NCI-H2171 (cell line): ENCODE measurements at regions not wholly inside any gene's neighbourhood (a gene's known extent, or its start where the extent isn't known, plus 50 kb on each side); places are given as distances from the start of the nearest gene placed in this dataset.

ENCODE experiments used
- DNase-seq: peaks from one replicate; lab custom pipeline; 2025; lab: John Stamatoyannopoulos, UW

DNA sequence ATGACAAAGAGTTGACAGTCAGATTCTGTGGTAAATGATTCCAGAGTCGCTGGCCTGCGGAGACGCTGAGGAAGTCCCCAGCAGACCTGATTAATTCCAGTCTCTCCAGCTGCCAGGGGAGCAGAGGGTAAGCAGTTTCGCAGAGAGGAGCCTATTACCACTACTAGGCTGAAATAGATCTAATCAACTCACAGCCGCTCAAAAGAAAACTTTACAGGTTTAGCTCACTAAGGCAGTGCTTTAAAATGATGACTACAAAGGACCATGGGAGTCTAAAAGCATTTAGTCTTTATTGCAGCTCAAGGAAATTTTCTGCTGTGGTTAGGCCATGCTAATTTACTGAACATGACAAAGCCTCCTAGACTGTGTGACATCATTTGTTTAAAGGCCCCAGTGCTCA is 445.6 kb upstream of the POU3F3 start:
- no peak for DNase-seq

GRCh38 chr2:104410136-104410535 is 443.8 kb upstream of the POU3F3 start:
- no peak for DNase-seq

DNA sequence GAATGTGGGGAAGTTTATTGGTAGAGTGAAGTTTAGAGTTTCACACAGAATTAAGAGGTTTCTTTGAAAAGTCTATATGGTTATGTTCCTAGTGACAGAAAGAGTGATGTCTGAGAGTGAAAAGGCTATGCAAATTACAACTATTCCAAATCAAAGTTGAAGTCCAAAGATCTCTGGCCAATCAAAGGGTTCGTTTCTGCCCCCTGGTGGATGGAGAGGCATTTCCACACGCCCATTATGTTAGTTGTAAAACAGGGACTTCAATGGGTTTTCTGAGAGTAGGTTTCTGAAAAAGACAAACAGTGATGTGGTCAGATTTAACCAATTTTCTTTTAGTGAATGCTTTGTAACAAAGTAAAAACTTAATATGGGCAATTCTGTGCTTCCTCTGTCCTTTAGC is 441.5 kb upstream of the POU3F3 start:
- DNase-seq = no peak

DNA sequence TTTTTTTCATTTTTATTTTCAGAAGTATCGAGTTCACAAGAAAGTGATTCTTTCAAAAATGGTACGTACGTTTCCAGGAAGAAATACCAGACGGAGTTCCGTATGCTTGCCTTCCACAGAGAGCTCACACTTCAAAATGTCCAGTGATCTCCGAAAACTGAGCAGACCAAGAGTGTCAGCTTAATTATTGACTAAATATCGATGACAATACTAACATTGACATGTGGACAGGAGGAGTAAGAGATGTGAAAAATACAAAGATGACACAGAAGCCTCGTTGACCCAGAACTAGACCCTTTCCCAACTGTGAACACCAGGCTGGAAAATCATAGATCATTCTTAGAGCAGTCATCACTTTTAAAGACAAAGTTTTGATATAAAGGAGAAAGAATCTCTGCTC is 440.0 kb upstream of the POU3F3 start:
- no peak for DNase-seq

- no peak for DNase-seq
Observed at GRCh38 chr2:104415284-104415683, 438.6 kb upstream of the POU3F3 start.

DNA sequence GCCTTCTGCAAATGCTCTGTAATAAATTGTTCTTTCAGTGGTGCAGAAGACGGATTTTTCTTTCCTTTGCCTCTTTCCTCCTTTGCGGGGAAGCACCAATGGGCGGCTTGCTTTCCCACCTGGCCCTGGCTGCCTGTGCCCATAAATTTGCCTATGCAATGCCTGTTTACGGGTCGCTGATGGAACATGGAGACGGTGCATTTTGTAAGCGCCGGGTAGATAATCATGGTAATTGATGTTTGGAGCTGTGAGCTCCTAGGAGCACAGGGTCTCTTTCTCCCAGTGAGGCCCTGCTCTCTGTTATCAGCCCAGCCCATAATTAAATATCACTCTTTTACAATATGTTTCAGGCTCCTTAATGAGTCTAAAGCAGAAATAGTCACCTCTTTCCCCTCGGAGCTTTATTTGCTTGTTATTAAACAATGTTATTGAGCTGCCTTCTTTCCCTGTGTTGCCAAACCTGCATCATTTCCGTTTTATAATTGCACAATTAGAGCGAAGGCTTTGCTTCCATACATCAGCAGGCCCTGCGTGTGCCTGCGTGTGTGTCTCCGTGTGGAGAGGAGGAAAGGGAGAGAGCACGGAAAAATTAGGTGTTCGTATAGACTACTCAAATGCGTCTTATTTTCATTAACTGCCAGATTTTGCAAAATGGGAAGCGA is 437.4 kb upstream of the POU3F3 start:
- no peak for DNase-seq

DNA sequence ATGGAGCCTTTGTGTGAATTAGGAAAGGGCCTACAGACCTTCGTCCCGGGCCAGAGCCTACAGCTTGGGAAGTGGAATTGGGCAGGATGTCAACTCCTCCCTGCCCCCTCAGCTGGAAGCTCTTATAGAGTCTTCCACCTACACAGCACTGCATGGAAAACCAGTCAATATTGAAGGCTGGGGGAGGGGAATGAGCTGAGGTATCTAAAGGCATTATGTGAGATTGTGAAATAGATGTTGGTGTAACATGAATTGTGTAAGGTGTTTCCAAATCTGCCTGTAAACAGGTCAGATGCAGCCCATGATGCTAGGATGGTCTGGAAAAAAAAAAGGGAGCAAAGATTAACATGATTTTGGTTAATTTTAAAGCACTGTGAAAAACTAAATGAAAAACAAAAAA is 433.5 kb upstream of the POU3F3 start:
- no peak for DNase-seq

DNA sequence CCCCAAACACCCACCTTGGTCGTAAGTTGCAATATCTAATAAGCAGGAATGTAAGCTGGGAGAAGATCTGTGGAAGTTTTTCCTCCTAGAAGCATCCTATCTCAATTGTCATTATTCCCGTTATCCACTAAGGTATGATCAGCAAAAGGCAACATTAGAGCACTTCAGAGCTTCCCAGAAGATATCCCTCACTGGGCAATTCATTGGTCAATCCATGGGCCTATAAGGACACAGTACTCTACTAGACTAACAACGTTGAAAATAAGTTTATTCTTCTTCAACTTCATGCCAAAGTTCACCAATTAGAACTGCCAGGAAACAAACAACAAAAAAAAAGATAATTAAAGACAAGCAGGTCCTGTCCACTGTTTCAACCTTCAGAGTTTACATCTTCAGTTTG is 433.0 kb upstream of the POU3F3 start:
- no peak for DNase-seq

- DNase-seq = no peak
Observed at GRCh38 chr2:104425850-104426595, 427.9 kb upstream of the POU3F3 start.

DNA sequence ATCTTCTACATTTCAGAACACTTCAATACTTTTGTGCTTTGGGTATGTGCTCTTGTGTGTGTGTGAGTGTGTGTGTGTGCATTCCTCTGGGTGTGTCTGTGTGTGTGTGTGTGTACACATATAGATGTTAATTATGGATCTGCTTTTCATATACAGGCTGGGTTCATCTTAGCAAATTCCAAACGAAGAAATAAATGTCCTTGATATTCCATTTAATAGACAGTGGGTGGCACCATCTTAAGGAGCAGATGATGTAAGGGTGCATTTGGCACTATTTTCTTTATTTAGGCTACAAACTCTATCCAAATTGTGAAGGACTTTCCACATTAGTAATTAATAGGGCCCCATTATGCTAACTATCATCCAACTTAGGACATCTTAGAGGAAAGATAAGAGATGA is 425.8 kb upstream of the POU3F3 start:
- DNase-seq = no peak

DNA sequence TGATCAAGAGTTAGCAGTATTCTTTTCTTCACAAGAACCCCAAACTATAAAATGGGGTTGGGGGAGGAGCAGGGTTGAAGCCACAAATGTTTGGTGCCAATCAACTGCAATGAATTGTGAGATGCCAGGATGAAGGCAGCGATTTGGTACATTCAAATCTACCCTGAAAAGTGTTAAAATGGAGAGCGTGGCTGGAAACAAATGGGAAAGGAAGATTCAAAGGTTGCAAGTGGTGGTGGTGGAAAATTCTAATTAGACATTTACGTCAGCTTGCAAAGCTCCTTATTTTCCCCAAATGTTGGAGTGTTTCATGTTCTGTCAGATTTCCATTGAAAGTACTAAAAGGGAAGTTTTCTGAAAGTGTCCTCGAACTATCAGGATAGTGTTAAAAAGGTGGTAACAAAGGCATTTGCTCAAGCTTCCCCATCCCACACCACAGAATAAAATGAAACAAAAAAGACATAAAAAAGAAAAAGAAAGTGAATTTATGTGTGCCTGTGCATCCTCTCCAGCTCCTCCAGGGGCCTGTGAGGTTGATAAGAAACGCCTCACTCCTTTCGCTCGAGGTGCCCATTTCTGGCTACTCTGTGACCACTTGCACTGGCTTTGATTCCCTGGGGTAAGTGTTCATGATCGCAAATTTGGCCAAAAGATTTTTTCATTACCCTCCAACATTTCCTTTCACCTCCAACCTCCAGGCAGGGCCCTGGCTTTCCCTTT is 424.1 kb upstream of the POU3F3 start:
- DNase-seq = no peak

DNA sequence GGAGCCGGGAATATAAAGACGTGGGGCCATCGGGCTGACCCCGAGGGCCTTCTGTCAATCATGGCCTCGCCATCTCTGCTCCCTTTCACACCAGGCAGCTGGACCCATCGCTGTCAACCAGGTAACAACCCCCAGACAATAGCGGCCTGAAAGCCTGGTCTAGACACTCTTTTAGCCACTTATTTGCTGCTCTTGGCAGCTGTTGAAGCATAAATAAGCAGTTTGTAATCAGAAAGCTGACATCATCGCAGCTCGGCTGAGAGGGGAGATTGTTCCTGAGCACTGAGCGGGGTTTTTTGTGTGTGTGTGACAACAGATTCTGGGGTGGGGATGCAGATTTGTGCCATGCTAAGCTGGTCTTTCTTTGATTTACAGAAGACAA is 423.6 kb upstream of the POU3F3 start:
- no peak for DNase-seq

- no peak for DNase-seq
Observed at GRCh38 chr2:104430852-104431251, 423.1 kb upstream of the POU3F3 start.

GRCh38 chr2:104431701-104432121 is 422.2 kb upstream of the POU3F3 start:
- no peak for DNase-seq

GRCh38 chr2:104432401-104432800 is 421.5 kb upstream of the POU3F3 start:
- no peak for DNase-seq

GRCh38 chr2:104432991-104433390 is 420.9 kb upstream of the POU3F3 start:
- no peak for DNase-seq

DNA sequence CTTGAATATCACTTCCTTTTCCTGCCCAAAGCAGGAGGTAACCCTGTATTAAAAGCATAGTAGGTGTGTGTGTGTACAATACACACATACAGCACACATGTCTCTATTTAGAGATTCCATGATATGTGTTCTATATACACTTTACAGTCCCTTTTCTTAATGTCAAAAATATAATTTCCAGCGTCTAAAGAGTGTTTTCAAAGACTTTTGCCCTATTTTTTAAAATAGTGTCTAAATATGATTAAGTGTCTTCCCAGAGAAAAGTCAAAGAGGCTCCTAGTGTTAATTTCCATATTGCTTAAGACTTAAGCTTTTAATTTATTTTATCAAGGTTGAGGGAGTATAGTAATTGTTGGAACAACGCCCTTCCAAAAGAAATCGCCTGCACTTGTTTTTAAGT is 420.3 kb upstream of the POU3F3 start:
- no peak for DNase-seq

DNA sequence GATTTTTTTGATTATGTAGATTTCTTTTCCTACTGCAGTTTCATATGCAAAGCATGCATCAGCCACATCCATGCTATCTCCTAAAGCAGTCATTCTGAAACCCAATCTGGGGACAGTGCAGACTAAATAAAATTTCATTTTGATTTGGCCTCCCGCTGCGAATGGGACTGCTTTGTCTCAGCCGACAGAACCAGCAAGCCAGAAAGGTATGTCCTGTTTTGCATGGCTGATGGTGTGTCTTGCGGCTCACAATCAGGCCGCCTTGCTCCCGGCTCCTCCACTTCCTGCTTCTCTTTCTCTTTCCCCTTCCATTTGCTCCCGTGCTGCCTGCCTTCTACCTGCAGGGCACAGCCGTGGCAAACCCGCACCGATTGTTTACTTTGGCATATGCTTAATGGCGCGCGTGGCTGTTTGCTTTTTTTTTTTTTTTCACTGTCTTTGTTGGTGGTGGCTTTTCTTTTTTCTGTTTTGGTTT is 419.6 kb upstream of the POU3F3 start:
- DNase-seq = no peak

DNA sequence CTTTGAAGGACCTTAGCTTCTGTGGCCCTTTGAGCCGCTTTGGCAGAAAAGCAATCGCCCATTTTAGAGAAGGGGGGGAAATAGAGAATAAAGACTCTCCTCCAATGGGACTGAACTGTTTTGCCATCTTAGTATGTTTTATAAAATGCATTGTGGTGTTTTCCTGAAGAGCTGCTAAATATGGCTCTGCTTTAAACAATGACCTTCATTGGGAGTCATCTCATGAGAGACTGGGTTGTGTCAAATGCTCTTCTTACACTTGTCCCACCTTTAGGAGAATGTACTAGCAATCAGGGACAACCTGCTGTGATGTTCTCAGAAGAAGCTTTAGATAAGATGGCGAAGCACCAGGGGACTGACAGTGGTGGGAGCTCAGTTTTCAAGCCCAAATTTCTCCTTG is 418.9 kb upstream of the POU3F3 start:
- DNase-seq = no peak

DNA sequence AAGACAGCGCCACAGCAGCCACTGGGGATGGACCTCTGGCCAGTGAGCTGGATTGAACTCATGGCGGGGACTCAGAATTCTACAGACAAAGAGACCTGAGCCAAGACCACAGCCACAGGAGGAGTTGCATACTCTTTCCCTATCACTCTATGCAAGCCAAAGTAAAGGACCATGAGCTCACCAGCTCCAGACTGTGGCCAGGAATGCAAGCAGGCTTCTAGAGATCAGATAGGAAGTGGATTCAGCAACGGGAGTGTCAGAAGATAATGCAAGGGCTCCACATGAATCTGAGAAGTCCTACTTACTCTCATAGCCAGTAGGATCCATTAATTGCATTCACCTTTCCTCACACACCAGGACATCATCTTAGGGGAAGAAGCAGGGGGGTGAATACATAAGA is 415.4 kb upstream of the POU3F3 start:
- DNase-seq = no peak

DNA sequence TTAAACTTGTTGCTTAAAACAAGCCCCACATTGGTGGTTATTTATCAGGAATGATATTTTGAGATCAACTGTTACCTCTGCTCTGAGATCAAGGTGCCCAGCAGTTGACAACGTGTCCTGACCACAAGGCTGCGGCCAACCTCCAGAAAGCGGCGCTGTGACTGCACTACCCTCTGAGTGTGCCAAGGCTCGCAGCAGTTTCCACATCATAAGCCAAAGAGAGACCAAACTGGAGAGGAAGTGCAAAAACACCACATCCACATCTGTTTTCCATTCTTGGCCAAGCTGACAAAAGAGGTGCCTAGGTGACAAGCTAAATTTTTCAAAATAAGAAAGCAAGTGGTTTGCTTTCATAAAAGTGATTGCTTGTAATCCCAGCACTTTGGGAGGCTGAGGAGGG is 410.8 kb upstream of the POU3F3 start:
- DNase-seq = no peak

DNA sequence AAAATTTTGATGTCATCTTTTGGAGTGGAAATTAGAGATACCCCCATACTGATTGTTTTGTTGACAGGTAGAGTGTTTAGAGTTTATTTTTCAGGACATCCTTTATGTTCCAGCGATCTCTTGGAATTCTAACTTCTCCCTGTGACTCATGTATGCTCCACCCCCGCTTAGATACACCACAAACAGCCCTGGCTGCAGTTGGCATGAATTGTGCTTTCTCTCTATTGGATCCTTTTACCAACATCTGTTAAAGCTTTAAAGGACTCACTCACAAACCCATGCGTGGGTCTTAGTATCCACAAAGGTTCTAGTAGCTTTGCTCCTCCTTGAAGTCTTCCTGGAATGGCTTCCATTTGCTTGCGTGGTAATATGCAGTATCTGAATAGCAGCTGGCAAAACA is 409.5 kb upstream of the POU3F3 start:
- no peak for DNase-seq

DNA sequence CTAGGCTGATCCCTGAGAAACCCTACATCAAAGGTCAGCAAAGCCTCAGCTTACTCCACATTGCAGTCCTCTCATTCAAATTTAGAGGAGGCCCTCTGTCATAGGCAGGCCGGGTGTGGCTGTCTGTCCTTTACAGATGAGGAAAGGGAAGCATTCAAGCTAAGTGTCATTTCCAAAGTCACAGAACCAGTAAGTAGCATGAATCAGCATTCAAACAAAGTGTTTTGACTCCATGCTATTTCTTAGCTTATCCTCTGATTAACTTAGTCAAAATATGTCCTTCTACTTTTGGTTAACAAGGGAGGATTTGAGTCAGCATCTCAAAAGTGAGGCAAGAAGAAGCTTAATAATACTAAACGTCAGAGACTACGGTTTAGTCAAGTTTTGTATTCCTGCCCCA is 409.0 kb upstream of the POU3F3 start:
- DNase-seq = no peak
